Right lobe of liver (tissue), 4 donors: ENCODE measurements at regions not wholly inside any gene's neighbourhood (a gene's known extent, or its start where the extent isn't known, plus 50 kb on each side); places are given as distances from the start of the nearest gene placed in this dataset.

Source experiments
- CTCF ChIP-seq, 4 donors: fragments of 200-600 bp in 3 of 4; fragments of 450-650 bp in 1 of 4; IDR thresholded peaks; one replicate each; pipeline versions ENCODE4 v1.5.1 to v1.8.0; 2016 to 2022; ENCODE audit warnings: antibody characterized with exemption in 4 of 4, mild to moderate bottlenecking in 2 of 4
- POLR2A ChIP-seq: fragments of 450-650 bp; IDR thresholded peaks from one replicate; pipeline ENCODE4 v1.6.1; 2017; ENCODE audit warnings: antibody characterized with exemption, mild to moderate bottlenecking
- donor health status: DM: no; HTN: no; CAD: no.
- donor health status: DM: no; HTN: no; CAD: no.
- donor health status: DM: no; HTN: yes; CAD: no.

GRCh38 chr2:176818617-176819016 lies 394.0 kb upstream of the HNRNPA3 start:
- TF ChIP-seq CTCF (IDR thresholded peaks at IDR 0.05): no peak
- TF ChIP-seq POLR2A: no peak
